ENCODE measurements at regions not wholly inside any gene's neighbourhood (a gene's known extent, or its start where the extent isn't known, plus 50 kb on each side); places are given as distances from the start of the nearest gene placed in this dataset.

DNA sequence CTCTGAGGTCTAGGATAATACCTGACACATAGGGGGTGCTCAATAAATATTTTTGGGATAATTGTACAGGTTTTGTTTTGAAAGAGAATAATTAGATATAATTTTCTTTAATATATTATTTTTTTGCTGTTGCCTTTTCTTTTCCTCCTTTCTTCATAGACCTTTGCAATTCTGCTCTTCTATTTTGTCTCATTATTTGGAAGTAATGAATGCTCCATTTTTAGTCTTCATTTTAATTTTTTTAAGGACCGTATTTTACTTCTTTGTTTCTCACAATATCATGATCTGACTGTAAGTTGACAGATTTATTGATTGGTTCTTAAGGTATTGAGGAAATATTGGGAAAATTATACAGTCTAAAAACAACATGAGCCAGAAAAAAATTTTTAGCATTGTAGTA, 150.5 kb upstream of the TMC3 start (continued):
- TF ChIP-seq CBX8 (IDR thresholded peaks at IDR 0.05; ENCODE audit: borderline replicate concordance, extremely low read depth, low read depth, low read length, poor library complexity, severe bottlenecking) = no peak
- no peak for TF ChIP-seq ZNF764 (CRISPR knock-in tag; IDR thresholded peaks at IDR 0.05; ENCODE audit: low read depth)

DNA sequence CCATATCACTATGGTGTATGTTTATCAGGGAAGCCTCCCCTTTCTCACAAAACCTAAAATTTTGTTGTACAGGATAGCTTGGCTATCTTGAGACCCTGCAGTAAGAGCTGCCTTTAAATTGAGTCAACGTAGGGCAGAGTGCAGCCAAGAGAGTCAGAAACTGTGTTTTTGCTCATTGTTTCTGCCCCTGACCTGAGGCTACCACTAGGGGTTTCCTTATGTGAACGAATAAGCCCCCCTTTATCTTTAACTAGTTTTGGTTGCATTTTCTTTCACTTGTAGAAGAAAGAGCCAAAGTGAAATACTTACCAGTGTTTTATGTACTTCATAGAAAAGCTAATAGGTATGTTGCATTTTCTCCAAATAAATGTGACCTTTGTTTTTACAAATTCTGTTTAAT, 149.9 kb upstream of the TMC3 start:
- ChIA-PET POLR2A (no interaction called here), CTCF (ENCODE audit: low intra/inter-chr PET ratio) (no interaction called here)
- no peak overlapping the region for H3K4me3 ChIP-seq
- no peak overlapping the region for H3K9ac ChIP-seq (ENCODE audit: insufficient read depth in 1 of 2, low read depth in 2 of 2, low read length in 2 of 2)
- 0% methylated on average over 2 of the region's 2 CpGs for WGBS (ENCODE audit: insufficient coverage, low coverage, missing lambda C conversion rate)
- peaks cover 0 to 7% of the 10 kb centered on the region in 2 experiments; a peak in 2 of 5 replicates for H3K27me3 ChIP-seq (ENCODE audit: control insufficient read depth in 2 of 2, insufficient read depth in 2 of 2, low read length in 2 of 2)
- no peak for DNase-seq (ENCODE audit: extremely low read depth in 1 of 4, low spot score in 3 of 4)
- no peaks in the 10 kb centered on the region for H3K9me1 ChIP-seq (ENCODE audit: control insufficient read depth, insufficient read depth, low read length)
- no peak overlapping the region for H2AFZ ChIP-seq (ENCODE audit: low read depth, low read length)
- H3K4me1 ChIP-seq (replicated peaks in 1 of 2; ENCODE audit: control insufficient read depth in 2 of 2, insufficient read depth in 2 of 2, low read length in 2 of 2) = no peaks in the 10 kb centered on the region
- ATAC-seq = no peak
- no peaks in the 10 kb centered on the region for H3K9me3 ChIP-seq (replicated peaks; ENCODE audit: control insufficient read depth, insufficient read depth, low read depth, low read length)
- no peak overlapping the region for H3K4me2 ChIP-seq (ENCODE audit: insufficient read depth, low read length)
- no TSS peak for BruUV-seq (replicated peaks)
- no peaks in the 10 kb centered on the region for H3K79me2 ChIP-seq (ENCODE audit: control insufficient read depth, insufficient read depth, low read length)
- in situ Hi-C loops (cut with MboI) (no loop called here), intact Hi-C loops (cut with micrococcal nuclease) (no loop called here)
- TF ChIP-seq IFI16 (CRISPR knock-in tag; IDR thresholded peaks at IDR 0.05) = no peak
- TF ChIP-seq NFRKB (IDR thresholded peaks at IDR 0.05; ENCODE audit: low read depth) = no peak
- TF ChIP-seq ETS2 (tag; IDR thresholded peaks at IDR 0.05; ENCODE audit: borderline replicate concordance, poor library complexity, severe bottlenecking) = no peak
- TF ChIP-seq NCOA1 (IDR thresholded peaks at IDR 0.05; ENCODE audit: low read depth) = no peak
- TF ChIP-seq KLF6 (CRISPR knock-in tag; IDR thresholded peaks at IDR 0.05; ENCODE audit: borderline replicate concordance) = no peak
- TF ChIP-seq ETV6 (IDR thresholded peaks at IDR 0.05; ENCODE audit: borderline replicate concordance in 1 of 2, low read depth in 2 of 2, low read length in 1 of 2) = no peak
- TF ChIP-seq ETV6 (CRISPR knock-in tag; IDR thresholded peaks at IDR 0.05; ENCODE audit: borderline replicate concordance) = no peak
- TF ChIP-seq, protein P1, sequence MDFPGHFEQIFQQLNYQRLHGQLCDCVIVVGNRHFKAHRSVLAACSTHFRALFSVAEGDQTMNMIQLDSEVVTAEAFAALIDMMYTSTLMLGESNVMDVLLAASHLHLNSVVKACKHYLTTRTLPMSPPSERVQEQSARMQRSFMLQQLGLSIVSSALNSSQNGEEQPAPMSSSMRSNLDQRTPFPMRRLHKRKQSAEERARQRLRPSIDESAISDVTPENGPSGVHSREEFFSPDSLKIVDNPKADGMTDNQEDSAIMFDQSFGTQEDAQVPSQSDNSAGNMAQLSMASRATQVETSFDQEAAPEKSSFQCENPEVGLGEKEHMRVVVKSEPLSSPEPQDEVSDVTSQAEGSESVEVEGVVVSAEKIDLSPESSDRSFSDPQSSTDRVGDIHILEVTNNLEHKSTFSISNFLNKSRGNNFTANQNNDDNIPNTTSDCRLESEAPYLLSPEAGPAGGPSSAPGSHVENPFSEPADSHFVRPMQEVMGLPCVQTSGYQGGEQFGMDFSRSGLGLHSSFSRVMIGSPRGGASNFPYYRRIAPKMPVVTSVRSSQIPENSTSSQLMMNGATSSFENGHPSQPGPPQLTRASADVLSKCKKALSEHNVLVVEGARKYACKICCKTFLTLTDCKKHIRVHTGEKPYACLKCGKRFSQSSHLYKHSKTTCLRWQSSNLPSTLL (IDR thresholded peaks at IDR 0.05) = no peak
- no peaks in the 10 kb centered on the region for H3K36me3 ChIP-seq (ENCODE audit: control insufficient read depth, insufficient read depth, low read length)
- H3K27ac ChIP-seq (ENCODE audit: extremely low read depth, low read depth, low read length) = no peak overlapping the region
- no peak for FAIRE-seq
- no peaks in the 10 kb centered on the region for H4K20me1 ChIP-seq (replicated peaks; ENCODE audit: control insufficient read depth, insufficient read depth, low read length)
